Loucy (cell line): ENCODE measurements at regions not wholly inside any gene's neighbourhood (a gene's known extent, or its start where the extent isn't known, plus 50 kb on each side); places are given as distances from the start of the nearest gene placed in this dataset.

Experiments used
- EZH2phosphoT487 ChIP-seq: fragments of 200-600 bp; IDR thresholded peaks from 2 replicates; pipeline ENCODE4 v1.6.1; 2018; ENCODE audit warnings: antibody characterized with exemption, mild to moderate bottlenecking, moderate library complexity, borderline replicate concordance
- TF ChIP-seq, protein P1 (sequence below): fragments of 200-600 bp; sonication (generic); conservative IDR thresholded peaks from 2 replicates; pipeline ENCODE4 v1.5.1; 2014; ENCODE audit warnings: mild to moderate bottlenecking, antibody characterized with exemption, low read length

DNA sequence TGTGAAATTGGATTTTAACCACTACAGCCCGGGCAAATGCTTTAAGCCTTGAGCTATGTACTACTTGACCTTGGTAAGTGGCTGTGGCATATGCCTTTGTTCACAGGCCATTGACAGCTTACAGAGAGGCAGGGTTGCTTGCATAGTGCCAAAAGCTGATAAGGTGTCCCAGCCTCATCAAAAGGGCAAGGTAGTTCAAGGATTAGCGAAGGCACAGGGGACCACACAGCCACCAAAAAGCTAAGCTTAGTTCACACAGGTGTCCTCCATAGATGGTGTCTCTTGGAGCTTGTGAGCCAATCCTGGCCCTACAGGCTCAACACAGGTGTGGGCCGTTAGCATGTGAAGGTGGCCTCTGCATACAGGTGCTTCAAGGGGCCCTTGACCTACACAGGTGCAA is 86.8 kb downstream of the ZNF622 start:
- TF ChIP-seq, protein P1, sequence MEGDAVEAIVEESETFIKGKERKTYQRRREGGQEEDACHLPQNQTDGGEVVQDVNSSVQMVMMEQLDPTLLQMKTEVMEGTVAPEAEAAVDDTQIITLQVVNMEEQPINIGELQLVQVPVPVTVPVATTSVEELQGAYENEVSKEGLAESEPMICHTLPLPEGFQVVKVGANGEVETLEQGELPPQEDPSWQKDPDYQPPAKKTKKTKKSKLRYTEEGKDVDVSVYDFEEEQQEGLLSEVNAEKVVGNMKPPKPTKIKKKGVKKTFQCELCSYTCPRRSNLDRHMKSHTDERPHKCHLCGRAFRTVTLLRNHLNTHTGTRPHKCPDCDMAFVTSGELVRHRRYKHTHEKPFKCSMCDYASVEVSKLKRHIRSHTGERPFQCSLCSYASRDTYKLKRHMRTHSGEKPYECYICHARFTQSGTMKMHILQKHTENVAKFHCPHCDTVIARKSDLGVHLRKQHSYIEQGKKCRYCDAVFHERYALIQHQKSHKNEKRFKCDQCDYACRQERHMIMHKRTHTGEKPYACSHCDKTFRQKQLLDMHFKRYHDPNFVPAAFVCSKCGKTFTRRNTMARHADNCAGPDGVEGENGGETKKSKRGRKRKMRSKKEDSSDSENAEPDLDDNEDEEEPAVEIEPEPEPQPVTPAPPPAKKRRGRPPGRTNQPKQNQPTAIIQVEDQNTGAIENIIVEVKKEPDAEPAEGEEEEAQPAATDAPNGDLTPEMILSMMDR: no peak
- TF ChIP-seq EZH2phosphoT487: no peak
